A549 (cell line): ENCODE measurements at regions not wholly inside any gene's neighbourhood (a gene's known extent, or its start where the extent isn't known, plus 50 kb on each side); places are given as distances from the start of the nearest gene placed in this dataset.

Experiments
- ATAC-seq, 2 experiments: fragments of 200-7000 bp in 1 of 2; fragments of >200 bp in 1 of 2; cut with Nextera tagmentation in 1 of 2; cut with Tn5 transposase in 1 of 2; 3 replicates each; pipeline versions ENCODE4 v1.8.0 to v1.9.1; 2018 to 2020; ENCODE audit warnings: mild to moderate bottlenecking in 1 of 2, moderate library complexity in 1 of 2
- CTCF ChIA-PET: fragments of 300-600 bp; sonication (Branson Sonifier 250); formaldehyde crosslinking; extraction: SDS; loops from one replicate; lab custom pipeline; 2021; ENCODE audit warnings: antibody characterized with exemption, inconsistent platforms; lab: Yijun Ruan, JAX
- POLR2A ChIA-PET: fragments of 350-600 bp; formaldehyde crosslinking; extraction: SDS; loops from one replicate; lab custom pipeline; 2021; ENCODE audit warnings: antibody characterized with exemption, inconsistent platforms; lab: Yijun Ruan, JAX
- DNase-seq, 2 experiments: peaks; one replicate each; pipeline versions ENCODE4 v3.0.0 to v3.0.0-alpha.2; 2011 to 2016; ENCODE audit warnings: low read depth in 1 of 2, low spot score in 1 of 2
- FAIRE-seq: peaks from 2 replicates; lab custom pipeline; 2011; peaks lifted over from hg19 to GRCh38; lab: Jason Lieb, UNC
- H3K27ac ChIP-seq, 2 experiments: fragments of >200 bp; sonication (Bioruptor Twin); formaldehyde crosslinking; 3 replicates each; pipeline ENCODE4 v1.5.1; 2016 to 2017
- H3K4me1 ChIP-seq: fragments of >200 bp; sonication (Bioruptor Twin); formaldehyde crosslinking; 3 replicates; pipeline ENCODE4 v1.6.1; 2016
- H3K4me2 ChIP-seq: fragments of >200 bp; sonication (Bioruptor Twin); formaldehyde crosslinking; 3 replicates; pipeline ENCODE4 v1.6.1; 2016
- H3K4me3 ChIP-seq: fragments of >200 bp; sonication (Bioruptor Twin); formaldehyde crosslinking; 3 replicates; pipeline ENCODE4 v1.5.1; 2016
- H3K9me3 ChIP-seq: fragments of >200 bp; sonication (Bioruptor Twin); formaldehyde crosslinking; 3 replicates; pipeline ENCODE4 v1.6.1; 2016
- GATA3 ChIP-seq: IDR thresholded peaks from 2 replicates; pipeline ENCODE4 v1.6.1; 2012; ENCODE audit warnings: borderline replicate concordance
- HEYL ChIP-seq: fragments of 250-450 bp; sonication (Bioruptor Pico); IDR thresholded peaks from 2 replicates; pipeline ENCODE4 v1.8.0; 2021; ENCODE audit warnings: mild to moderate bottlenecking, moderate library complexity
- HOXB5 ChIP-seq: fragments of 250-450 bp; sonication (Bioruptor Pico); IDR thresholded peaks from 2 replicates; pipeline ENCODE4 v1.5.0; 2020; ENCODE audit warnings: mild to moderate bottlenecking, moderate library complexity
- JUN ChIP-seq, 2 experiments: fragments of >200 bp; sonication (Bioruptor Twin); formaldehyde crosslinking; IDR thresholded peaks; 2 replicates in 1 of 2; 3 replicates in 1 of 2; pipeline ENCODE4 v1.6.1; 2016 to 2017
- JUNB ChIP-seq: fragments of >200 bp; sonication (Bioruptor Twin); formaldehyde crosslinking; IDR thresholded peaks from 2 replicates; pipeline ENCODE4 v1.6.1; 2016
- MAZ ChIP-seq: fragments of 150-350 bp; IDR thresholded peaks from 2 replicates; pipeline ENCODE4 v1.6.1; 2014; ENCODE audit warnings: antibody characterized with exemption, low read depth, low read length, borderline replicate concordance
- MYC ChIP-seq: IDR thresholded peaks from 2 replicates; pipeline ENCODE4 v1.6.1; 2012; ENCODE audit warnings: mild to moderate bottlenecking, inconsistent platforms, low read length, improper control_type of control experiment, borderline replicate concordance
- NPAS2 ChIP-seq: fragments of 250-450 bp; sonication (Bioruptor Pico); IDR thresholded peaks from 2 replicates; pipeline ENCODE4 v1.8.0; 2022; ENCODE audit warnings: mild to moderate bottlenecking, moderate library complexity, borderline replicate concordance
- POLR2AphosphoS2 ChIP-seq: conservative IDR thresholded peaks from 2 replicates; pipeline ENCODE4 v1.6.1; 2012; ENCODE audit warnings: low read length, improper control_type of control experiment, inconsistent platforms
- RFX5 ChIP-seq: fragments of 450-650 bp; IDR thresholded peaks from 2 replicates; pipeline ENCODE4 v1.7.1; 2014; ENCODE audit warnings: antibody characterized with exemption, mild to moderate bottlenecking, moderate library complexity
- RNF2 ChIP-seq: fragments of 200-600 bp; sonication (generic); IDR thresholded peaks from 2 replicates; pipeline ENCODE4 v1.6.1; 2016; ENCODE audit warnings: low read depth, mild to moderate bottlenecking, antibody characterized with exemption, moderate library complexity, borderline replicate concordance
- TFCP2L1 ChIP-seq: fragments of 250-450 bp; sonication (Bioruptor Pico); IDR thresholded peaks from 2 replicates; pipeline ENCODE4 v1.5.0; 2021; ENCODE audit warnings: mild to moderate bottlenecking
- ZFP36 ChIP-seq: fragments of 450-650 bp; IDR thresholded peaks from 2 replicates; pipeline ENCODE4 v1.6.1; 2014; ENCODE audit warnings: borderline replicate concordance; ENCODE audit not compliant: partially characterized antibody
- WGBS: methylation state at CpG from one replicate; pipeline ENCODE4 v1.1.6; 2017; ENCODE audit errors: missing lambda C conversion rate; 5-methylcytosine and 5-hydroxymethylcytosine counted together
- TF ChIP-seq, protein P1 (sequence below): fragments of 200-600 bp; sonication (generic); IDR thresholded peaks from 2 replicates; pipeline ENCODE4 v1.6.1; 2016; ENCODE audit warnings: antibody characterized with exemption, mild to moderate bottlenecking, moderate library complexity
- TF ChIP-seq, protein P2 (sequence below): fragments of >200 bp; sonication (Bioruptor Twin); formaldehyde crosslinking; IDR thresholded peaks from 2 replicates; pipeline ENCODE4 v1.6.1; 2016

GRCh38 chr2:71990826-71991225 is 156.8 kb downstream of the CYP26B1 start (continued):
- TF ChIP-seq, protein P1, sequence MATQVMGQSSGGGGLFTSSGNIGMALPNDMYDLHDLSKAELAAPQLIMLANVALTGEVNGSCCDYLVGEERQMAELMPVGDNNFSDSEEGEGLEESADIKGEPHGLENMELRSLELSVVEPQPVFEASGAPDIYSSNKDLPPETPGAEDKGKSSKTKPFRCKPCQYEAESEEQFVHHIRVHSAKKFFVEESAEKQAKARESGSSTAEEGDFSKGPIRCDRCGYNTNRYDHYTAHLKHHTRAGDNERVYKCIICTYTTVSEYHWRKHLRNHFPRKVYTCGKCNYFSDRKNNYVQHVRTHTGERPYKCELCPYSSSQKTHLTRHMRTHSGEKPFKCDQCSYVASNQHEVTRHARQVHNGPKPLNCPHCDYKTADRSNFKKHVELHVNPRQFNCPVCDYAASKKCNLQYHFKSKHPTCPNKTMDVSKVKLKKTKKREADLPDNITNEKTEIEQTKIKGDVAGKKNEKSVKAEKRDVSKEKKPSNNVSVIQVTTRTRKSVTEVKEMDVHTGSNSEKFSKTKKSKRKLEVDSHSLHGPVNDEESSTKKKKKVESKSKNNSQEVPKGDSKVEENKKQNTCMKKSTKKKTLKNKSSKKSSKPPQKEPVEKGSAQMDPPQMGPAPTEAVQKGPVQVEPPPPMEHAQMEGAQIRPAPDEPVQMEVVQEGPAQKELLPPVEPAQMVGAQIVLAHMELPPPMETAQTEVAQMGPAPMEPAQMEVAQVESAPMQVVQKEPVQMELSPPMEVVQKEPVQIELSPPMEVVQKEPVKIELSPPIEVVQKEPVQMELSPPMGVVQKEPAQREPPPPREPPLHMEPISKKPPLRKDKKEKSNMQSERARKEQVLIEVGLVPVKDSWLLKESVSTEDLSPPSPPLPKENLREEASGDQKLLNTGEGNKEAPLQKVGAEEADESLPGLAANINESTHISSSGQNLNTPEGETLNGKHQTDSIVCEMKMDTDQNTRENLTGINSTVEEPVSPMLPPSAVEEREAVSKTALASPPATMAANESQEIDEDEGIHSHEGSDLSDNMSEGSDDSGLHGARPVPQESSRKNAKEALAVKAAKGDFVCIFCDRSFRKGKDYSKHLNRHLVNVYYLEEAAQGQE: no peak
- TF ChIP-seq POLR2AphosphoS2: no peak
- no peak for TF ChIP-seq RNF2
- TF ChIP-seq ZFP36: no peak
- TF ChIP-seq NPAS2: no peak
- TF ChIP-seq MYC: no peak
- TF ChIP-seq, all 56 proteins: peak for 0

- no peaks in the 10 kb centered on the region for H3K4me1 ChIP-seq
- no peaks in the 10 kb centered on the region for H3K9me3 ChIP-seq
- H3K27ac ChIP-seq: no peak overlapping the region
- no peak for FAIRE-seq
- no peak for DNase-seq
- H3K4me2 ChIP-seq: no peak overlapping the region
- WGBS: 70% methylated on average over 6 of the region's 6 CpGs
- POLR2A ChIA-PET: no interaction called here
- CTCF ChIA-PET: interaction anchor here (0.9 to 1.5 kb wide), 2 partner anchors 66 kb away, joined by 3 to 4 read pairs; no protein-coding TSS in a partner anchor
- H3K4me3 ChIP-seq: no peak overlapping the region
- no peak for ATAC-seq
- TF ChIP-seq NPAS2 (no peak), MYC (no peak)
- TF ChIP-seq, protein P2, sequence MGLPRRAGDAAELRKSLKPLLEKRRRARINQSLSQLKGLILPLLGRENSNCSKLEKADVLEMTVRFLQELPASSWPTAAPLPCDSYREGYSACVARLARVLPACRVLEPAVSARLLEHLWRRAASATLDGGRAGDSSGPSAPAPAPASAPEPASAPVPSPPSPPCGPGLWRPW: no peak
Observed at GRCh38 chr2:71990122-71990521, 157.5 kb downstream of the CYP26B1 start.

DNA sequence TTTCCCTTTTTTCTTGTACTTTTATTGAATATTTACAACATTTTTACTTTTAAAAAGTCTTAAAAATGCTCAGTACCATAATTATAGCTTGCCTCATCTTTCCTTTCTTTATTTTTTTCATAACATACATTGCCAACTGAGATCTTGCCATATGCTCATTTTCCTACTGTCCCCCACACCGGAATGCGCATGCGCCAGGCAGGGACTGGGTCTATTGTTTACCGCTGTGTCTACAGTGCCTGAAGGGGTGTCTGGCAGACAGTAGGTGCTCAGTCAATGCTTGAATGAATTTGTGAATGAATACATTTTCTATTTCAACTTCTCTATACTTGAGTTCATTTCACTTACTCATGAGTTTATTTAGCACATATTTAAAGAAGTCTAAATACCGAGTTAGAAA is 158.0 kb downstream of the CYP26B1 start:
- FAIRE-seq: no peak
- TF ChIP-seq MAZ (no peak), GATA3 (no peak), POLR2AphosphoS2 (no peak), JUN (IDR thresholded peaks at IDR 0.05) (no peak), HOXB5 (no peak), NPAS2 (no peak), HEYL (CRISPR knock-in tag) (no peak), JUNB (no peak), RFX5 (no peak), TFCP2L1 (CRISPR knock-in tag) (no peak)
- TF ChIP-seq, protein P1: no peak

More for the DNA sequence above, 158.0 kb downstream of the CYP26B1 start:
- no peak for DNase-seq
- Histone ChIP-seq H3K4me1 (no peaks in the 10 kb centered on the region), H3K4me3 (no peak overlapping the region), H3K9me3 (no peaks in the 10 kb centered on the region), H3K4me2 (no peak overlapping the region), H3K27ac (no peak overlapping the region)
- CTCF ChIA-PET: interaction anchor here (0.9 kb wide), 1 partner anchor 65 kb away, joined by 4 read pairs; no protein-coding TSS in a partner anchor
- no peak for ATAC-seq
- POLR2A ChIA-PET: no interaction called here
- WGBS: 75% methylated on average over 5 of the region's 5 CpGs
